Esophagus muscularis mucosa (tissue), 4 donors: ENCODE measurements at regions not wholly inside any gene's neighbourhood (a gene's known extent, or its start where the extent isn't known, plus 50 kb on each side); places are given as distances from the start of the nearest gene placed in this dataset.

Experiments
- EP300 ChIP-seq: sonication (generic); formaldehyde crosslinking; IDR thresholded peaks from one replicate; pipeline ENCODE4 v1.6.1; 2017; ENCODE audit warnings: antibody characterized with exemption
- POLR2A ChIP-seq: fragments of 450-650 bp; IDR thresholded peaks from one replicate; pipeline ENCODE4 v1.6.1; 2017; ENCODE audit warnings: antibody characterized with exemption, moderate library complexity, mild to moderate bottlenecking, low read depth
- POLR2AphosphoS5 ChIP-seq, 2 donors: sonication (generic); formaldehyde crosslinking; IDR thresholded peaks; one replicate each; pipeline ENCODE4 v1.6.1; 2017; ENCODE audit warnings: antibody characterized with exemption in 2 of 2
- TF ChIP-seq, protein P1 (sequence below), 3 experiments: fragments of 200-600 bp in 2 of 3; fragments of 450-650 bp in 1 of 3; sonication (generic) in 2 of 3; IDR thresholded peaks; one replicate each; pipeline ENCODE4 v1.5.1; 2017 to 2019; ENCODE audit warnings: antibody characterized with exemption in 3 of 3, mild to moderate bottlenecking in 2 of 3, moderate library complexity in 1 of 3

GRCh38 chr10:3639546-3639945 is 145.5 kb downstream of the KLF6 start:
- TF ChIP-seq, protein P1, sequence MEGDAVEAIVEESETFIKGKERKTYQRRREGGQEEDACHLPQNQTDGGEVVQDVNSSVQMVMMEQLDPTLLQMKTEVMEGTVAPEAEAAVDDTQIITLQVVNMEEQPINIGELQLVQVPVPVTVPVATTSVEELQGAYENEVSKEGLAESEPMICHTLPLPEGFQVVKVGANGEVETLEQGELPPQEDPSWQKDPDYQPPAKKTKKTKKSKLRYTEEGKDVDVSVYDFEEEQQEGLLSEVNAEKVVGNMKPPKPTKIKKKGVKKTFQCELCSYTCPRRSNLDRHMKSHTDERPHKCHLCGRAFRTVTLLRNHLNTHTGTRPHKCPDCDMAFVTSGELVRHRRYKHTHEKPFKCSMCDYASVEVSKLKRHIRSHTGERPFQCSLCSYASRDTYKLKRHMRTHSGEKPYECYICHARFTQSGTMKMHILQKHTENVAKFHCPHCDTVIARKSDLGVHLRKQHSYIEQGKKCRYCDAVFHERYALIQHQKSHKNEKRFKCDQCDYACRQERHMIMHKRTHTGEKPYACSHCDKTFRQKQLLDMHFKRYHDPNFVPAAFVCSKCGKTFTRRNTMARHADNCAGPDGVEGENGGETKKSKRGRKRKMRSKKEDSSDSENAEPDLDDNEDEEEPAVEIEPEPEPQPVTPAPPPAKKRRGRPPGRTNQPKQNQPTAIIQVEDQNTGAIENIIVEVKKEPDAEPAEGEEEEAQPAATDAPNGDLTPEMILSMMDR (IDR thresholded peaks at IDR 0.05): no peak
- TF ChIP-seq POLR2A: no peak
- TF ChIP-seq POLR2AphosphoS5 (IDR thresholded peaks at IDR 0.05): no peak
- no peak for TF ChIP-seq EP300
